Karpas-422 (cell line): ENCODE measurements at regions not wholly inside any gene's neighbourhood (a gene's known extent, or its start where the extent isn't known, plus 50 kb on each side); places are given as distances from the start of the nearest gene placed in this dataset.

ENCODE experiments used
- DNase-seq: peaks from one replicate; pipeline ENCODE4 v3.0.0-alpha.2; 2015
- H2AFZ ChIP-seq: fragments of 200-600 bp; sonication (generic); 2 replicates; pipeline ENCODE4 v1.6.1; 2014; ENCODE audit warnings: antibody characterized with exemption, low read length, mixed read lengths
- H3K27ac ChIP-seq: fragments of 200-600 bp; sonication (generic); 2 replicates; pipeline ENCODE4 v1.5.1; 2014; ENCODE audit warnings: mild to moderate bottlenecking, low read length, moderate library complexity
- H3K27me3 ChIP-seq: fragments of 200-600 bp; sonication (generic); 2 replicates; pipeline ENCODE4 v1.6.1; 2014; ENCODE audit warnings: low read length, mixed read lengths
- H3K36me3 ChIP-seq: fragments of 200-600 bp; sonication (generic); 2 replicates; pipeline ENCODE4 v1.6.1; 2014; ENCODE audit warnings: low read length, mixed read lengths; ENCODE audit not compliant: insufficient read depth
- H3K4me1 ChIP-seq: fragments of 200-600 bp; sonication (generic); 2 replicates; pipeline ENCODE4 v1.6.1; 2014; ENCODE audit warnings: mild to moderate bottlenecking, low read length, mixed read lengths
- H3K4me2 ChIP-seq: fragments of 200-600 bp; sonication (generic); 2 replicates; pipeline ENCODE4 v1.6.1; 2014; ENCODE audit warnings: low read length, low read depth, mild to moderate bottlenecking; ENCODE audit not compliant: poor library complexity, severe bottlenecking
- H3K4me3 ChIP-seq: fragments of 200-600 bp; sonication (generic); 2 replicates; pipeline ENCODE4 v1.5.1; 2014; ENCODE audit warnings: mild to moderate bottlenecking, antibody characterized with exemption, low read length, mixed read lengths
- H3K79me2 ChIP-seq: fragments of 200-600 bp; sonication (generic); 2 replicates; pipeline ENCODE4 v1.6.1; 2014; ENCODE audit warnings: mild to moderate bottlenecking, low read length, mixed read lengths
- H3K9ac ChIP-seq: fragments of 200-600 bp; sonication (generic); 2 replicates; pipeline ENCODE4 v1.6.0; 2014; ENCODE audit warnings: low read length
- H3K9me2 ChIP-seq: fragments of 200-600 bp; sonication (generic), shearing (Covaris generic); replicated peaks from 2 replicates; pipeline ENCODE4 v1.6.0; 2014; ENCODE audit warnings: mild to moderate bottlenecking, low read length, moderate library complexity; ENCODE audit not compliant: insufficient read depth
- H3K9me3 ChIP-seq: fragments of 300-700, 200-600 bp; sonication (generic); 2 replicates; pipeline ENCODE4 v1.6.1; 2014; ENCODE audit warnings: low read length, mixed read lengths
- H4K20me1 ChIP-seq: fragments of 200-600 bp; sonication (generic); 2 replicates; pipeline ENCODE4 v1.6.1; 2014; ENCODE audit warnings: mild to moderate bottlenecking, antibody characterized with exemption, low read length, low read depth; ENCODE audit not compliant: insufficient read depth

GRCh38 chr21:16196001-16196400, 466.2 kb downstream of the USP25 start:
- Histone ChIP-seq H3K27ac (no peak overlapping the region), H3K79me2 (no peaks in the 10 kb centered on the region)

DNA sequence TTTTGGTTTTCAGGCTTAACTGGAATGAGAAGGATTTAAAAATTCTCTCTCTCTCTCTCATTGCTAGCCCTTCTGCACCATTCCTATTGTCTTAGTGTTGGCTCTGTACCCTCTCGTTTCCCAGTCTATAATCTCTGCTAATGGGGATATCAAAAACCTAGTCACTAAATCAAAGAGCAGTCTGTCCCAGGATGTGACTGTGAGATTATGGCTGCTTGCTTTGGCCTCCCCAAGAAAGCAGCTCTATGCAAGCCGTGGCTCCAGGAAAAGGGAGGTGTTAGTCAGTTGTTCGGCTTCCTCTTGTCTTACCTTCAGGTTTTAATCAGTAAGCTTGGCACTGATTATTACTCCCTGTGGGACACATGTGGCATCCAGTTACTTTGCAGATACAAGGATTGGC, 468.8 kb downstream of the USP25 start:
- Histone ChIP-seq H3K79me2 (no peaks in the 10 kb centered on the region), H3K4me1 (peaks cover 18% of the 10 kb centered on the region), H4K20me1 (no peaks in the 10 kb centered on the region), H3K9me3 (no peaks in the 10 kb centered on the region), H3K27ac (no peak overlapping the region), H3K9me2 (no peaks in the 10 kb centered on the region), H3K36me3 (no peaks in the 10 kb centered on the region), H3K4me3 (no peak overlapping the region), H3K4me2 (no peak overlapping the region), H2AFZ (no peak overlapping the region), H3K27me3 (no peaks in the 10 kb centered on the region), H3K9ac (no peak overlapping the region)
- DNase-seq, result no peak

More at GRCh38 chr21:16196001-16196400, 466.2 kb downstream of the USP25 start:
- Histone ChIP-seq H3K9ac (no peak overlapping the region), H3K4me2 (no peak overlapping the region), H3K9me2 (no peaks in the 10 kb centered on the region), H3K27me3 (no peaks in the 10 kb centered on the region), H3K4me3 (no peak overlapping the region), H4K20me1 (no peaks in the 10 kb centered on the region), H3K4me1 (peaks cover 18% of the 10 kb centered on the region), H2AFZ (no peak overlapping the region), H3K36me3 (no peaks in the 10 kb centered on the region), H3K9me3 (no peaks in the 10 kb centered on the region)
- DNase-seq, result no peak

DNA sequence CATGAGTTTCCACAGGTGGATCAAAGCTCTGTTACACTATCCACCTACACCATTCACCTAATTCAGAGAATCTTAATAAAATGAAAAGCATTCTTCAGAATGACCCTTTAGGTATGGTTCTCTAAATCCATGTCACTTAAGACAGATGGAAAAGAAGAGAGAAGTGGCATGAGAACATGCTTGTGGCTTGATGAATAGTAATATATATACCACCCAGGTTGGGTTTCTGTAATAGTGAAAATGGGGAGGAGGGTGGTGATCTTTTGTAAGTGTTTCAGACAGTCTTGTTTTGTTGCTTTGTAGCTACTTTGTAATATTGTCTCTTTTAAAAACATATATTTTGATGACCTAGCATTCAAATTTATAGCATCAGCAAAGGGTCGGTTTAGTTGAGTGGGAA, 469.8 kb downstream of the USP25 start:
- no peaks in the 10 kb centered on the region for H3K27me3 ChIP-seq
- H3K4me3 ChIP-seq, result no peak overlapping the region
- no peaks in the 10 kb centered on the region for H3K9me3 ChIP-seq
- H3K4me1 ChIP-seq, result peaks cover 9% of the 10 kb centered on the region
- H3K79me2 ChIP-seq, result no peaks in the 10 kb centered on the region
- H3K36me3 ChIP-seq, result no peaks in the 10 kb centered on the region
- H3K9ac ChIP-seq, result no peak overlapping the region
- no peak for DNase-seq
- H3K27ac ChIP-seq, result no peak overlapping the region
- no peak overlapping the region for H2AFZ ChIP-seq
- no peak overlapping the region for H3K4me2 ChIP-seq
- no peaks in the 10 kb centered on the region for H3K9me2 ChIP-seq
- H4K20me1 ChIP-seq, result no peaks in the 10 kb centered on the region

DNA sequence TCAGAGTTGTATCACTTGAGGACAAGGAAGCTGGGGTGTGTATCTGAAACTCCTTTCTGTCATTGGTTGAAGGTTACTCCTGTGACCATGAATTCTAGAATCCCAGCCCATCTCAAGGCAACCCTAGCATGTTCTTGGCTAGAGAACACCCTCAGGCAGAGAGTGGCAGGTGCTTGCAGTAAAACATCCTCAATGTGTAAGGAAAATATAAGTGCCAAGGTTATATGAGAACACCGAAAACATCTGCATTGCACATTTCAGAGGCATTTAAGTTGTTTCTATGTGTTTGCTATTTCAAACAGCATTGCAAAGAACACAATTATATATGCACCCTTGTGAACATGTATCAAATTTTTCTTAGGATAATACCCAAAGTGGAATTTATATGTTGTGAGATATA, 471.9 kb downstream of the USP25 start:
- Histone ChIP-seq H3K27ac (no peak overlapping the region), H3K27me3 (no peaks in the 10 kb centered on the region), H3K4me3 (no peak overlapping the region), H2AFZ (no peak overlapping the region), H3K9ac (no peak overlapping the region), H3K4me1 (no peaks in the 10 kb centered on the region), H3K4me2 (no peak overlapping the region), H3K9me3 (no peaks in the 10 kb centered on the region), H3K79me2 (no peaks in the 10 kb centered on the region), H4K20me1 (no peaks in the 10 kb centered on the region), H3K36me3 (no peaks in the 10 kb centered on the region), H3K9me2 (no peaks in the 10 kb centered on the region)
- DNase-seq, result no peak

DNA sequence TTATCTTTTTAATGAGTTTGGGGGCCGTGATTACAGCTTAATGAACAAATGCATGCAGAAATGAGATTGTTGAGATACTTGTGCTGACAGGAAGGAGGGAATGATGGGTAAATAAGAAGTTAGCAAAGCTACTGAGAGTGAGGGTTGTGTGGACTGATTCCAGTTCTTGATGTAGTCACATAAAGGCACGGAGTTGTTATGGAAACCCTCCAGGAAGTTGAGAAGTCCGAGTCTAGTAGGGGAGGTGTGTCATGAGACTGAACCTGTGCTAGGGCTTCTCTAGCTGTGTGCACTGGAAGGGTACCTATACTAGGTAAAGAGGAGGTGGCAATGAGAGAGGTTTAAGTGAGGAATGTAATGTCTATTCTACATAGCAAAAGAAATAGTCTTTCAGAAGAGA, 475.7 kb downstream of the USP25 start:
- Histone ChIP-seq H3K9me2 (no peaks in the 10 kb centered on the region), H3K79me2 (no peaks in the 10 kb centered on the region)
- no peak for DNase-seq

GRCh38 chr21:16211339-16212303, 481.8 kb downstream of the USP25 start:
- H3K4me2 ChIP-seq, result no peak overlapping the region
- H3K9me2 ChIP-seq, result no peaks in the 10 kb centered on the region
- no peak overlapping the region for H3K4me3 ChIP-seq
- H3K9ac ChIP-seq, result no peak overlapping the region
- no peaks in the 10 kb centered on the region for H3K27me3 ChIP-seq
- H4K20me1 ChIP-seq, result no peaks in the 10 kb centered on the region
- H3K36me3 ChIP-seq, result no peaks in the 10 kb centered on the region
- H3K79me2 ChIP-seq, result no peaks in the 10 kb centered on the region
- peaks cover 14% of the 10 kb centered on the region for H3K4me1 ChIP-seq
- no peaks in the 10 kb centered on the region for H3K9me3 ChIP-seq
- no peak for DNase-seq
- H3K27ac ChIP-seq, result no peak overlapping the region
- no peak overlapping the region for H2AFZ ChIP-seq

More for the DNA sequence above, 475.7 kb downstream of the USP25 start:
- Histone ChIP-seq H3K4me3 (no peak overlapping the region), H3K9ac (no peak overlapping the region), H3K4me2 (no peak overlapping the region), H3K9me3 (no peaks in the 10 kb centered on the region), H3K27me3 (no peaks in the 10 kb centered on the region), H2AFZ (peak overlapping the region; percentile 28; the same call in 1 of the 2 replicates), H3K4me1 (no peaks in the 10 kb centered on the region), H3K27ac (no peak overlapping the region), H3K36me3 (no peaks in the 10 kb centered on the region), H4K20me1 (no peaks in the 10 kb centered on the region)

DNA sequence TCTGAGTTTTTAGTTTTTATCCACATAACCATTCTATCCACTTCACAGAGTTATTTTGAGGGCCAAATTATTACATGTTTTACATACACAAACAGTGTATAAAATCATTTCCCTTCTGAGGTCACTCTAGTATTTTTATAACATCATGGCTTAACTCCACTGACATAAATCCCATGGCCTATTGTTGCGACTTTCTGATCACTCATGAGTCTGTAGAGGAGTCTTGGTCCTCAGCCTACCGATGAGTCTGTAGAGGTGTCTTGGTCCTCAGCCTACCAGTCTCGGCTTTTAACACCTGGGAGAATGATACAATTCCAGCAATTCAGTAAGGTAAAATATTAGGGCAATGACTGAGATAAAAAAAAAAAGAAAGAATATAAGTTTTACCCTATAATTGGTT, 483.7 kb downstream of the USP25 start:
- no peaks in the 10 kb centered on the region for H3K9me3 ChIP-seq
- H3K9me2 ChIP-seq, result no peaks in the 10 kb centered on the region
- peaks cover 27% of the 10 kb centered on the region for H3K4me1 ChIP-seq
- no peak overlapping the region for H3K27ac ChIP-seq
- H3K9ac ChIP-seq, result no peak overlapping the region
- H2AFZ ChIP-seq, result no peak overlapping the region
- no peak for DNase-seq
- H3K36me3 ChIP-seq, result no peaks in the 10 kb centered on the region
- H3K4me2 ChIP-seq, result no peak overlapping the region
- no peak overlapping the region for H3K4me3 ChIP-seq
- no peaks in the 10 kb centered on the region for H3K79me2 ChIP-seq
- H4K20me1 ChIP-seq, result no peaks in the 10 kb centered on the region
- no peaks in the 10 kb centered on the region for H3K27me3 ChIP-seq

DNA sequence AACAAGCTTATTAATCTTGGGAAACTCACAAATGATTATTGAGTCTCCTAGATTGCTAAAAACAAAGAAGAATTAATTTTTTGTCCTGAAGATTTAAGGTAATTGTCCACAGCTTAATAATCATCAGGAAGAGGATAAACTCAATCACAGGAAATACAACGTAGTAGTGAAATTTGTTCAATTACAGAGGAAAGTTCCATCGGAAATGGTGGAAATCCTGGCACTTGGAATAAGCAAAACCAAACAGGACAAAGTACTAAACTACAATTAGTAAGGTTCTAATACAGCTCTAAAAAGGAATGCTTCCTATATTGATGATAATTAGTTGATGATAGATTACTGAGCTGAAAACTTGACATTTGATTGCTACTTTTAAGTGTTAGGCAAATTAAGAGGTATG, 485.4 kb downstream of the USP25 start:
- no peaks in the 10 kb centered on the region for H4K20me1 ChIP-seq
- no peak overlapping the region for H3K4me3 ChIP-seq
- H3K79me2 ChIP-seq, result no peaks in the 10 kb centered on the region
- H3K4me1 ChIP-seq, result peaks cover 27% of the 10 kb centered on the region
- H3K27me3 ChIP-seq, result no peaks in the 10 kb centered on the region
- H3K4me2 ChIP-seq, result no peak overlapping the region
- H2AFZ ChIP-seq, result no peak overlapping the region
- no peak overlapping the region for H3K27ac ChIP-seq
- no peaks in the 10 kb centered on the region for H3K9me3 ChIP-seq
- H3K9me2 ChIP-seq, result no peaks in the 10 kb centered on the region
- no peak overlapping the region for H3K9ac ChIP-seq
- DNase-seq, result no peak
- no peaks in the 10 kb centered on the region for H3K36me3 ChIP-seq
